IPS-NIHi11 (cell line): ENCODE measurements at regions not wholly inside any gene's neighbourhood (a gene's known extent, or its start where the extent isn't known, plus 50 kb on each side); places are given as distances from the start of the nearest gene placed in this dataset.
"Not testable (repeated sequence)": the region's sequence is repeated elsewhere in the genome, so short reads cannot be mapped to it uniquely, and the experiment has no call there.

Experiments
- DNase-seq: peaks from one replicate; pipeline ENCODE4 v3.0.0; 2012; ENCODE audit warnings: mixed read lengths, low spot score

- DNase-seq: peak; percentile 12
These were observed 820.7 kb upstream of the FBXO33 start for GRCh38 chr14:40252817-40253447.

GRCh38 chr14:40248671-40249070 lies 816.4 kb upstream of the FBXO33 start:
- no peak for DNase-seq

GRCh38 chr14:40240245-40240859 lies 808.1 kb upstream of the FBXO33 start:
- no peak for DNase-seq

- DNase-seq: no peak
These were observed 800.1 kb upstream of the FBXO33 start for GRCh38 chr14:40232302-40232701.

- DNase-seq: no peak
These were observed 797.4 kb upstream of the FBXO33 start for GRCh38 chr14:40229676-40230075.

- no peak for DNase-seq
These were observed 790.8 kb upstream of the FBXO33 start for GRCh38 chr14:40222996-40223395.

- DNase-seq: no peak
These were observed 789.2 kb upstream of the FBXO33 start for GRCh38 chr14:40221428-40221827.

GRCh38 chr14:40219032-40219431 lies 786.8 kb upstream of the FBXO33 start:
- DNase-seq: no peak

- no peak for DNase-seq
These were observed 786.2 kb upstream of the FBXO33 start for GRCh38 chr14:40218282-40218941.

- no peak for DNase-seq
These were observed 784.7 kb upstream of the FBXO33 start for GRCh38 chr14:40216976-40217375.

- DNase-seq: not testable (repeated sequence)
These were observed 784.2 kb upstream of the FBXO33 start for GRCh38 chr14:40216408-40216807.

- no peak for DNase-seq
These were observed 781.5 kb upstream of the FBXO33 start for GRCh38 chr14:40213701-40214100.

- DNase-seq: peak; percentile 12
These were observed 772.4 kb upstream of the FBXO33 start for GRCh38 chr14:40204441-40205175.

- no peak for DNase-seq
These were observed 766.9 kb upstream of the FBXO33 start for GRCh38 chr14:40199101-40199500.

GRCh38 chr14:40197344-40197743 lies 765.1 kb upstream of the FBXO33 start:
- DNase-seq: no peak

- DNase-seq: no peak
These were observed 755.8 kb upstream of the FBXO33 start for GRCh38 chr14:40188006-40188405.

GRCh38 chr14:40164083-40164482 lies 731.9 kb upstream of the FBXO33 start:
- no peak for DNase-seq

- DNase-seq: no peak
These were observed 707.4 kb upstream of the FBXO33 start for GRCh38 chr14:40139657-40140056.

- DNase-seq: no peak
These were observed 701.2 kb upstream of the FBXO33 start for GRCh38 chr14:40133463-40133862.

GRCh38 chr14:40129159-40129558 lies 696.9 kb upstream of the FBXO33 start:
- no peak for DNase-seq

GRCh38 chr14:40123816-40124215 lies 691.6 kb upstream of the FBXO33 start:
- DNase-seq: no peak

- no peak for DNase-seq
These were observed 690.9 kb upstream of the FBXO33 start for GRCh38 chr14:40122968-40123648.
